Hypothalamus (tissue), 51 donors: ENCODE measurements at regions not wholly inside any gene's neighbourhood (a gene's known extent, or its start where the extent isn't known, plus 50 kb on each side); places are given as distances from the start of the nearest gene placed in this dataset.

ENCODE experiments used
- DNase-seq, 51 donors: peaks; one replicate each; lab custom pipeline; 2025; lab: John Stamatoyannopoulos, UW

GRCh38 chr1:106756752-106757151 lies 299.7 kb upstream of the PRMT6 start:
- no peak for DNase-seq

GRCh38 chr1:106768077-106768476 lies 288.4 kb upstream of the PRMT6 start:
- DNase-seq: no peak

GRCh38 chr1:106768501-106768900 lies 288.0 kb upstream of the PRMT6 start:
- no peak for DNase-seq

GRCh38 chr1:106773206-106773605 lies 283.3 kb upstream of the PRMT6 start:
- no peak for DNase-seq

- DNase-seq: no peak
These were observed 276.4 kb upstream of the PRMT6 start for GRCh38 chr1:106780066-106780465.

- DNase-seq: no peak
These were observed 275.5 kb upstream of the PRMT6 start for GRCh38 chr1:106780806-106781569.

- DNase-seq: no peak
These were observed 271.3 kb upstream of the PRMT6 start for GRCh38 chr1:106785176-106785575.

- DNase-seq: no peak
These were observed 269.0 kb upstream of the PRMT6 start for GRCh38 chr1:106787520-106787919.

- DNase-seq: no peak
These were observed 266.8 kb upstream of the PRMT6 start for GRCh38 chr1:106789686-106790085.

- no peak for DNase-seq
These were observed 265.4 kb upstream of the PRMT6 start for GRCh38 chr1:106791041-106791440.

GRCh38 chr1:106793651-106794050 lies 262.8 kb upstream of the PRMT6 start:
- no peak for DNase-seq

- no peak for DNase-seq
These were observed 257.5 kb upstream of the PRMT6 start for GRCh38 chr1:106798991-106799390.

- no peak for DNase-seq
These were observed 254.3 kb upstream of the PRMT6 start for GRCh38 chr1:106802181-106802580.

GRCh38 chr1:106814418-106814817 lies 242.1 kb upstream of the PRMT6 start:
- no peak for DNase-seq

GRCh38 chr1:106817575-106817974 lies 238.9 kb upstream of the PRMT6 start:
- DNase-seq: no peak

GRCh38 chr1:106831511-106831910 lies 225.0 kb upstream of the PRMT6 start:
- peak in 1 of 51 donors; percentile 2 for DNase-seq

- no peak for DNase-seq
These were observed 219.8 kb upstream of the PRMT6 start for GRCh38 chr1:106836708-106837107.

GRCh38 chr1:106843518-106843917 lies 213.0 kb upstream of the PRMT6 start:
- DNase-seq: no peak

- DNase-seq: no peak
These were observed 209.8 kb upstream of the PRMT6 start for GRCh38 chr1:106846656-106847055.

- no peak for DNase-seq
These were observed 195.4 kb upstream of the PRMT6 start for GRCh38 chr1:106861110-106861509.

GRCh38 chr1:106868828-106869227 lies 187.6 kb upstream of the PRMT6 start:
- no peak for DNase-seq

- no peak for DNase-seq
These were observed 180.9 kb upstream of the PRMT6 start for GRCh38 chr1:106875622-106876021.

- DNase-seq: peak in 1 of 51 donors; percentile 5
These were observed 180.1 kb upstream of the PRMT6 start for GRCh38 chr1:106876384-106876783.
